SJSA1 (cell line): ENCODE measurements at regions not wholly inside any gene's neighbourhood (a gene's known extent, or its start where the extent isn't known, plus 50 kb on each side); places are given as distances from the start of the nearest gene placed in this dataset.
"Not testable (repeated sequence)": the region's sequence is repeated elsewhere in the genome, so short reads cannot be mapped to it uniquely, and the experiment has no call there.

Experiments
- DNase-seq, 2 experiments: peaks; one replicate each; pipeline ENCODE4 v3.0.0-alpha.2; 2015 to 2020; ENCODE audit warnings: low spot score in 2 of 2, low read depth in 1 of 2
- H3K27ac ChIP-seq: fragments of 250-450 bp; sonication (Bioruptor Pico); 2 replicates; pipeline ENCODE4 v1.5.1; 2020; ENCODE audit warnings: mild to moderate bottlenecking, moderate library complexity
- H3K27me3 ChIP-seq: fragments of 250-450 bp; sonication (Bioruptor Pico); replicated peaks from 2 replicates; pipeline ENCODE4 v1.5.1; 2020; ENCODE audit warnings: mild to moderate bottlenecking, moderate library complexity
- H3K36me3 ChIP-seq: fragments of 250-450 bp; sonication (Bioruptor Pico); 2 replicates; pipeline ENCODE4 v1.5.1; 2020; ENCODE audit warnings: mild to moderate bottlenecking
- H3K4me1 ChIP-seq: fragments of 250-450 bp; sonication (Bioruptor Pico); replicated peaks from 2 replicates; pipeline ENCODE4 v1.6.1; 2021; ENCODE audit warnings: mild to moderate bottlenecking
- H3K4me3 ChIP-seq: fragments of 250-450 bp; sonication (Bioruptor Pico); 2 replicates; pipeline ENCODE4 v1.5.1; 2020; ENCODE audit warnings: mild to moderate bottlenecking
- H3K9me3 ChIP-seq: fragments of 250-450 bp; sonication (Bioruptor Pico); replicated peaks from 2 replicates; pipeline ENCODE4 v1.5.1; 2020; ENCODE audit warnings: mild to moderate bottlenecking

- DNase-seq: no peak
- no peaks in the 10 kb centered on the region for H3K4me1 ChIP-seq
- no peak overlapping the region for H3K4me3 ChIP-seq
- no peaks in the 10 kb centered on the region; the same call in 1 of the 2 replicates for H3K27me3 ChIP-seq
- H3K9me3 ChIP-seq: no peaks in the 10 kb centered on the region
- no peaks in the 10 kb centered on the region for H3K36me3 ChIP-seq
- no peak overlapping the region for H3K27ac ChIP-seq
Observed at GRCh38 chr7:83306502-83306901, 143.8 kb upstream of the PCLO start.

GRCh38 chr7:83305027-83305426 lies 142.3 kb upstream of the PCLO start:
- no peak overlapping the region for H3K27ac ChIP-seq
- H3K9me3 ChIP-seq: no peaks in the 10 kb centered on the region
- DNase-seq: no peak
- H3K4me1 ChIP-seq: no peaks in the 10 kb centered on the region
- H3K27me3 ChIP-seq: no peaks in the 10 kb centered on the region; the same call in 1 of the 2 replicates
- no peak overlapping the region for H3K4me3 ChIP-seq
- no peaks in the 10 kb centered on the region for H3K36me3 ChIP-seq

- no peak overlapping the region for H3K27ac ChIP-seq
- no peaks in the 10 kb centered on the region for H3K4me1 ChIP-seq
- H3K36me3 ChIP-seq: no peaks in the 10 kb centered on the region
- H3K4me3 ChIP-seq: no peak overlapping the region
- no peak for DNase-seq
- H3K9me3 ChIP-seq: no peaks in the 10 kb centered on the region
- no peaks in the 10 kb centered on the region for H3K27me3 ChIP-seq
Observed at GRCh38 chr7:83301416-83301815, 138.7 kb upstream of the PCLO start.

- no peak for DNase-seq
Observed at GRCh38 chr7:83290211-83290610, 127.5 kb upstream of the PCLO start.

GRCh38 chr7:83289419-83289993 lies 126.8 kb upstream of the PCLO start:
- Histone ChIP-seq H3K4me3 (no peak overlapping the region), H3K36me3 (no peaks in the 10 kb centered on the region), H3K27me3 (0 out of 2 replicates have a peak, but pooled peaks cover 3% of the 10 kb centered on the region), H3K9me3 (no peaks in the 10 kb centered on the region), H3K4me1 (no peaks in the 10 kb centered on the region), H3K27ac (no peak overlapping the region)
- no peak for DNase-seq

More at GRCh38 chr7:83290211-83290610, 127.5 kb upstream of the PCLO start:
- no peak overlapping the region for H3K27ac ChIP-seq
- no peak overlapping the region for H3K4me3 ChIP-seq
- no peaks in the 10 kb centered on the region for H3K9me3 ChIP-seq
- H3K36me3 ChIP-seq: no peaks in the 10 kb centered on the region
- 0 out of 2 replicates have a peak, but pooled peaks cover 3% of the 10 kb centered on the region for H3K27me3 ChIP-seq
- H3K4me1 ChIP-seq: no peaks in the 10 kb centered on the region

GRCh38 chr7:83280671-83281070 lies 118.0 kb upstream of the PCLO start:
- Histone ChIP-seq H3K27me3 (no peaks in the 10 kb centered on the region), H3K9me3 (no peaks in the 10 kb centered on the region), H3K4me1 (no peaks in the 10 kb centered on the region), H3K36me3 (no peaks in the 10 kb centered on the region), H3K27ac (no peak overlapping the region), H3K4me3 (no peak overlapping the region)
- no peak for DNase-seq

- Histone ChIP-seq H3K36me3 (no peaks in the 10 kb centered on the region), H3K9me3 (no peaks in the 10 kb centered on the region), H3K27ac (no peak overlapping the region), H3K27me3 (no peaks in the 10 kb centered on the region), H3K4me1 (no peaks in the 10 kb centered on the region), H3K4me3 (no peak overlapping the region)
- DNase-seq: no peak
Observed at GRCh38 chr7:83276250-83276649, 113.6 kb upstream of the PCLO start.

- Histone ChIP-seq H3K27ac (no peak overlapping the region), H3K4me3 (no peak overlapping the region), H3K36me3 (no peaks in the 10 kb centered on the region), H3K27me3 (no peaks in the 10 kb centered on the region), H3K4me1 (no peaks in the 10 kb centered on the region), H3K9me3 (no peaks in the 10 kb centered on the region)
- no peak for DNase-seq
Observed at GRCh38 chr7:83273699-83274098, 111.0 kb upstream of the PCLO start.

GRCh38 chr7:83271212-83272099 lies 108.8 kb upstream of the PCLO start:
- Histone ChIP-seq H3K27me3 (no peaks in the 10 kb centered on the region), H3K27ac (no peak overlapping the region), H3K36me3 (no peaks in the 10 kb centered on the region), H3K9me3 (no peaks in the 10 kb centered on the region), H3K4me1 (no peaks in the 10 kb centered on the region), H3K4me3 (no peak overlapping the region)
- DNase-seq: peak in 1 of 2 experiments; percentile 7

- H3K9me3 ChIP-seq: no peaks in the 10 kb centered on the region
Observed at GRCh38 chr7:83270407-83270806, 107.7 kb upstream of the PCLO start.

GRCh38 chr7:83267141-83267631 lies 104.5 kb upstream of the PCLO start:
- DNase-seq: no peak
- no peaks in the 10 kb centered on the region for H3K4me1 ChIP-seq

More at GRCh38 chr7:83270407-83270806, 107.7 kb upstream of the PCLO start:
- Histone ChIP-seq H3K4me3 (no peak overlapping the region), H3K36me3 (no peaks in the 10 kb centered on the region), H3K27ac (no peak overlapping the region), H3K4me1 (no peaks in the 10 kb centered on the region), H3K27me3 (no peaks in the 10 kb centered on the region)
- DNase-seq: no peak

GRCh38 chr7:83263442-83264034 lies 100.9 kb upstream of the PCLO start:
- not testable (repeated sequence) for H3K27ac ChIP-seq, H3K9me3 ChIP-seq, DNase-seq, H3K4me3 ChIP-seq, H3K4me1 ChIP-seq, H3K36me3 ChIP-seq, H3K27me3 ChIP-seq

More at GRCh38 chr7:83267141-83267631, 104.5 kb upstream of the PCLO start:
- Histone ChIP-seq H3K27me3 (no peaks in the 10 kb centered on the region), H3K27ac (no peak overlapping the region), H3K36me3 (no peaks in the 10 kb centered on the region), H3K4me3 (no peak overlapping the region), H3K9me3 (no peaks in the 10 kb centered on the region)

- H3K9me3 ChIP-seq: no peaks in the 10 kb centered on the region
- no peak overlapping the region for H3K27ac ChIP-seq
- H3K4me3 ChIP-seq: no peak overlapping the region
- no peaks in the 10 kb centered on the region for H3K4me1 ChIP-seq
- no peaks in the 10 kb centered on the region for H3K27me3 ChIP-seq
- H3K36me3 ChIP-seq: no peaks in the 10 kb centered on the region
- no peak for DNase-seq
Observed at GRCh38 chr7:83259064-83259463, 96.4 kb upstream of the PCLO start.

GRCh38 chr7:83248000-83248399 lies 85.3 kb upstream of the PCLO start:
- H3K27ac ChIP-seq: no peak overlapping the region
- no peaks in the 10 kb centered on the region for H3K9me3 ChIP-seq
- H3K36me3 ChIP-seq: no peaks in the 10 kb centered on the region
- no peak for DNase-seq
- no peak overlapping the region for H3K4me3 ChIP-seq
- H3K27me3 ChIP-seq: no peaks in the 10 kb centered on the region
- H3K4me1 ChIP-seq: no peaks in the 10 kb centered on the region
